H54 (cell line): ENCODE measurements at regions not wholly inside any gene's neighbourhood (a gene's known extent, or its start where the extent isn't known, plus 50 kb on each side); places are given as distances from the start of the nearest gene placed in this dataset.

Source experiments
- DNase-seq: peaks from one replicate; pipeline ENCODE4 v3.0.0; 2011; ENCODE audit warnings: low spot score, mixed read lengths; ENCODE audit not compliant: insufficient read length
- FAIRE-seq: peaks from 3 replicates; lab custom pipeline; 2011; peaks lifted over from hg19 to GRCh38; lab: Jason Lieb, UNC
- POLR2A ChIP-seq: IDR thresholded peaks from 2 replicates; pipeline ENCODE4 v1.6.1; 2011; ENCODE audit warnings: low read depth, mild to moderate bottlenecking, low read length

GRCh38 chr3:197378985-197379718 is 80.7 kb upstream of the DLG1 start:
- no peak for DNase-seq
- FAIRE-seq, result no peak
- no peak for TF ChIP-seq POLR2A

- DNase-seq, result no peak
- TF ChIP-seq POLR2A, result no peak
- FAIRE-seq, result no peak
Measured at GRCh38 chr3:197376735-197377555, 78.5 kb upstream of the DLG1 start.

DNA sequence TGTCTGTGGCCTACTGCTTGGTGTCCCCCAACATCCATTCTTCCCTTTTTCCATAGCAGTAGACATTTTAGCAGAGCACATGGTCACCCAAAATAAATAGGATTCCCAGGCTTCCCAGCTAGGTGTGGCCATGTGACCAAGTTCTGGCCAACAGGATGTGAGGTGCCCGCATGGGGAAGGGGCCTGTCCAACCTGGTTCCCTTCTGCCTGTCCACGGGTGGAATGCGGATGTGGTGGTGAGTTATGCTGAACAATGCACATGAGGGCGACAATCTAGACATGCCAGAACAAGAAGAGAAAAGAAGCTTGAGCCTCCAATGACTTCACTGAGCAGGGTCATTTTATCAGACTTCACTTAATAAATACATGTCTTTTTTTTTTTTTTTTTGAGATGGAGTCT is 77.6 kb upstream of the DLG1 start:
- no peak for TF ChIP-seq POLR2A
- DNase-seq, result no peak
- FAIRE-seq, result no peak

DNA sequence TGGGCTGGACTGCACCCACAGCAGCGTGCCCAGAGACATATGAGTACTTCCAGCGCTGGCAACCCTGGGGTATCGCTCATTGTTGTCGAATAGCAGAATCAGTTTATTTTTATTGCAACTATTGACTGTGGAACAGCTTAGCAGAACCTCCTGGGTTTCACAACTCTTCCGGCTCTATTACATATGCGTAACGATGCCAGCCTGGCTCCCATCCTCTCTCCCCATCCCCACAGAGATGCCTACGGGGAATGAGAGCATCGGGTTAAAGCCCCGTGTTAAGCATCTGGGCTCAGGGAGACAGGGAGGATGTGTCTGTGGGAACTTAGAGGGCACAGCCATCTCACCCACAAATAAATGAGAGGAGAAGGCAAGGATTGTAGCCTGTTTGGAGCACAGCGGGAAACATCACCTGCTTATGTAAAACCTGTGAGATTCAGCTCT is 76.6 kb upstream of the DLG1 start:
- FAIRE-seq, result no peak
- TF ChIP-seq POLR2A, result no peak
- DNase-seq, result no peak

DNA sequence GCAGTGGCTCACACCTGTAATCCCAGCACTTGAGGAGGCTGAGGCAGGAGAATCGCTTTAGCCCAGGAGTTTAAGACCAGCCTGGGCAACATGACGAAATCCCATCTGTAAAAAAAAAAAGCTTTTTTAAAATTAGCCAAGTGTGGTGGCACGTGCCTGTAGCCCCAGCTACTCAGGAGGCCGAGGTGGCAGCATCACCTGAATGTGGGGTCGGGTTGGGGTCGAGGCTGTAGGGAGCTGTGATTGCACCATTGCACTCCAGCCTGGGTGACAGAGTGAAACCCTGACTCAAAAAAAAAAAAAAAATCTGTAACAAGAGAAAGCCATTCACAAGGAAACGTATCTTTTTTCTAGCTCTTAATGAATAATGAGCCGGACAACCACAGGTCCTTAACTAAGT is 74.7 kb upstream of the DLG1 start:
- no peak for DNase-seq
- FAIRE-seq, result no peak
- TF ChIP-seq POLR2A, result no peak

DNA sequence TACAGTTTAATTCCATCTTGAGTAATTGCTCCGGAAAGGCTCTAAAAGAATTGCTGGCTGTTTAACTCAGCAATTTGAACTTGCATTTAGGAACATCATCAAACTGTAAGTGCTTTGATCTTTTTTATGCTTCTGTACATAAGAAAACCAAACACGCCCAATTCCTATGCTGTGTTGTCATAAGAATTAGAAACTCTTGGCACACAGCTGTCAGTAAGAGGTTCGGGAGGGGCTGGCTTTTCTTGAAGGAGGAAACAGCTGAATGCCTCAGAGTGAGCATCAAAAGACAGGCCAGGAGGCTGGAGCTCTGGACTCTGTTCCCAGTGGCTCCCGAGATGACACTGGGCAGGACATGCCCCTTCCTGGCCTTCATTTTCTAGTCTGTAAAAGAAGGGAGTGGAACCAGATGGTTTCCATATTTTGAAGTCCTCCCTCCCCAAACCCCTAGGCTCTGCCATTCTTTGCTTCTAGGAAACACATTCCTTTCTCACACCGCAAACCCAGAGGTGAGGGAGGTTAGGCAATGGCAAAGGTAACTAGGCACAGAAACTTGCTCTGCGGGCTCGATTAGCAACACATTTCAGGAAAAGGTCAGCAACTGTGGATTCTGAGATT is 73.7 kb upstream of the DLG1 start:
- TF ChIP-seq POLR2A, result no peak
- FAIRE-seq (no peak), DNase-seq (peak; percentile 61)

DNA sequence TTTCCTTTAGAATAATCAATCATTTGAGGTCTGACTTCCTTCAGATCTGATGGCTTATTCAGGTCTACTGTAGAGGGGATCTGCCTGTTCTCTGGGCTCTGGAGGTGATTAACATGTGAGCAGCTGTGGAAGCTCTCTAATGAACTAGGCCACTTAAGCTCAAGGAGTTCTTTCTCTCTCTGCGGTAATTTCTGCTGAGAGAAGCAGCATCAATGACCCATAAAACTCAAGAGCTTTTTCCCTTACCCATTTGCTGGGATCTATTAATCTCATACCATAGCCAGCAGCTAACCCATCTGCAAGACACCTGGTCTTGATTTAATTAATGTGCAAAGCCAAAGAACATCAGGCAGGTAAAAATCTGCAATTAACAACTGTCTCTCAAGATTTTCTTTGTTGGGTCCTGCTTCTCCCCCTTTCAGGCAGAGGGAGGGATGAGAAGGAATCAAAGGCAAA is 73.2 kb upstream of the DLG1 start:
- FAIRE-seq, result no peak
- no peak for TF ChIP-seq POLR2A
- DNase-seq, result no peak

- TF ChIP-seq POLR2A, result no peak
- FAIRE-seq, result no peak
- DNase-seq, result no peak
Measured at GRCh38 chr3:197369545-197369944, 71.1 kb upstream of the DLG1 start.

GRCh38 chr3:197368821-197369220 is 70.4 kb upstream of the DLG1 start:
- no peak for DNase-seq
- no peak for TF ChIP-seq POLR2A
- FAIRE-seq, result no peak

- no peak for TF ChIP-seq POLR2A
- no peak for FAIRE-seq
- no peak for DNase-seq
Measured at GRCh38 chr3:197368330-197368729, 69.9 kb upstream of the DLG1 start.

DNA sequence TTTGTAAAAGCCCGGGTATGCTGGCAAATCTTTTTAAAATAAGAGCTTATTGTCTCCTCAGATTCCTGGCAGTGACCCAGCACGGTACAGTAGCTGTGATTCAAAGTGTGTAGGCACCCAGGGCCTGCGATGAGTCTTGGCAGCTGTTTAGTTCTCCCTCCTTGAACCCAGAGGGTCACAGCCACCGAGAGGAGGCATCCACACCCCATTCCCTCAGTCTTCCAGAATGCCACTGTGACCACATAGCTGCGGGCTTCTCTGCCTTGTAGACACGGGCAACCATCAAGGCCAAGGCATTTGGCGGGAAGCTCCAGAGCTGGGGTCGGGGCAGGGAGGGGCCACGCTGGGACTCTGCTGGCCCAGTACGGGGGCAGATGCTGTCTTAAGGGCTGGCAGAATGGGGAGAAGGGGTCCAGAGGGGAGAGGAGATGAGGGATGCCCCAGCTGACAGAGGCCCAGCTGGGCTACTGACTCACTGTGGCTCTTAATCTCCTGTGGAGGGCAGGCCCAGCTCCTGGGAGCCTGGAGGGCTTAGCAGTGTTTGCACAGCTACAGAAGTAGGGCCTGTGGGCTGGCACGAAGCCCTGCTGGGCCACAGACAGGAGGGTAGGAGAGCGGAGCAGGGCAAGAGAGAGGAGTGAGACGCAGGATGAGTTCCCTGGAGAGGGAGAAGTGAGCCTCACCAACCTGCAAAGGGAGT is 68.8 kb upstream of the DLG1 start:
- TF ChIP-seq POLR2A, result no peak
- FAIRE-seq (peak; percentile 84), DNase-seq (peak; percentile 93)

DNA sequence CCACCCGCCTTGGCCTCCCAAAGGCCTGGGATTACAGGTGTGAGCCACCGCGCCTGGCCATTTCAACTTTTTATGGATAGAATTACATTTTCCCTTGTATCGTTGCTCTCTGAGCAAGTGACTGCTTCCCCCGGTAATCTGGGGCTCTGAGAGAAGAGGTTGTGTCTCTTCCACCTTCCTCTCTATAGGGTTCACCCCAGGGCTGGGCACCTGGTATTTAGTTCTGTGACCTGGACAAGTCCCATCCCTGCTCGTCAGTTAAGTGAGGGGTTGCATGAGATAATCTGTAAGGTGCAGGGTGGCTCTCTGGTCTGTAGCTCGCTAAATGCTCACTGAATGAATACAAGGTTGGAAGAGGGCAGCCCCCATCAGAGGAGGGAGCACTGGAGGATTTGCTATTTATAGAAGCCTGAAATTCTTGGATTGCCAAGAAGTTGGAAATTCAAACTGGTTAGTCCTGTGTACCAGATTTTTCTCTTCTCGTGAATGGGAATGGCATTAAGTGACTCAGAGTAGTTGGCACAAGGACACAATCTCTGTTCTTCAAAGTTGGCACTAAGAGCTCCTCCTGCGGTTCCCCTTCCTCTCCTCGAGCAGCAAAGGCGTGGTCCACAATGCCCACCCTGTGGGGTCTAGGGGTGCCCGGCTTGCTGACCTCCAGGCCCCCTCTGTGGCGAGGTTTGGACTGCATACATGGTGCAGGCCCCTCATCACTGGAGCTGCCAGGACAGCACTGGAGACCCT is 68.1 kb upstream of the DLG1 start:
- FAIRE-seq (peak; percentile 61), DNase-seq (peak; percentile 69)
- no peak for TF ChIP-seq POLR2A

- FAIRE-seq, result no peak
- TF ChIP-seq POLR2A, result no peak
- no peak for DNase-seq
Measured at GRCh38 chr3:197365586-197365985, 67.2 kb upstream of the DLG1 start.
